ENCODE measurements at regions not wholly inside any gene's neighbourhood (a gene's known extent, or its start where the extent isn't known, plus 50 kb on each side); places are given as distances from the start of the nearest gene placed in this dataset.

GRCh38 chr15:95432878-95433405 lies 897.6 kb upstream of the NR2F2 start:
- DNase-seq: no peak

- DNase-seq: peak in 2 of 3 donors; percentile 49 to 59
Measured at GRCh38 chr15:95439922-95440376, 890.6 kb upstream of the NR2F2 start.

- peak in 1 of 3 donors; percentile 48 for DNase-seq
Measured at GRCh38 chr15:95440712-95441111, 889.8 kb upstream of the NR2F2 start.

GRCh38 chr15:95442107-95442719 lies 888.3 kb upstream of the NR2F2 start:
- peak in 1 of 3 donors; percentile 17 for DNase-seq

GRCh38 chr15:95444860-95445259 lies 885.6 kb upstream of the NR2F2 start:
- no peak for DNase-seq

GRCh38 chr15:95446854-95447253 lies 883.6 kb upstream of the NR2F2 start:
- DNase-seq: no peak

GRCh38 chr15:95447486-95447885 lies 883.0 kb upstream of the NR2F2 start:
- DNase-seq: no peak

- DNase-seq: no peak
Measured at GRCh38 chr15:95448531-95449229, 881.8 kb upstream of the NR2F2 start.

- no peak for DNase-seq
Measured at GRCh38 chr15:95449230-95449628, 881.3 kb upstream of the NR2F2 start.

GRCh38 chr15:95450413-95450812 lies 880.1 kb upstream of the NR2F2 start:
- DNase-seq: no peak

- DNase-seq: no peak
Measured at GRCh38 chr15:95451938-95452337, 878.6 kb upstream of the NR2F2 start.

- DNase-seq: no peak
Measured at GRCh38 chr15:95454403-95455262, 875.9 kb upstream of the NR2F2 start.

GRCh38 chr15:95457520-95457919 lies 873.0 kb upstream of the NR2F2 start:
- DNase-seq: peak in 1 of 3 donors; percentile 42

GRCh38 chr15:95458721-95459120 lies 871.8 kb upstream of the NR2F2 start:
- DNase-seq: peak; percentile 35 to 78 (median 50)

- peak in 1 of 3 donors; percentile 49 for DNase-seq
Measured at GRCh38 chr15:95459273-95459672, 871.2 kb upstream of the NR2F2 start.

GRCh38 chr15:95464509-95464908 lies 866.0 kb upstream of the NR2F2 start:
- DNase-seq: peak in 1 of 3 donors; percentile 20

GRCh38 chr15:95468820-95469219 lies 861.7 kb upstream of the NR2F2 start:
- peak in 1 of 3 donors; percentile 20 for DNase-seq

GRCh38 chr15:95469496-95470000 lies 861.0 kb upstream of the NR2F2 start:
- DNase-seq: no peak

- DNase-seq: no peak
Measured at GRCh38 chr15:95470529-95470928, 860.0 kb upstream of the NR2F2 start.

GRCh38 chr15:95470997-95471689 lies 859.4 kb upstream of the NR2F2 start:
- DNase-seq: peak in 1 of 3 donors; percentile 35

- no peak for DNase-seq
Measured at GRCh38 chr15:95471690-95472086, 858.8 kb upstream of the NR2F2 start.

Measured in muscle of back (tissue), 3 donors.